Myocyte (in vitro differentiated cells): ENCODE measurements at regions not wholly inside any gene's neighbourhood (a gene's known extent, or its start where the extent isn't known, plus 50 kb on each side); places are given as distances from the start of the nearest gene placed in this dataset.

Experiments
- DNase-seq: peaks from one replicate; pipeline ENCODE4 v3.0.0-alpha.2; 2012; ENCODE audit warnings: low read depth

DNA sequence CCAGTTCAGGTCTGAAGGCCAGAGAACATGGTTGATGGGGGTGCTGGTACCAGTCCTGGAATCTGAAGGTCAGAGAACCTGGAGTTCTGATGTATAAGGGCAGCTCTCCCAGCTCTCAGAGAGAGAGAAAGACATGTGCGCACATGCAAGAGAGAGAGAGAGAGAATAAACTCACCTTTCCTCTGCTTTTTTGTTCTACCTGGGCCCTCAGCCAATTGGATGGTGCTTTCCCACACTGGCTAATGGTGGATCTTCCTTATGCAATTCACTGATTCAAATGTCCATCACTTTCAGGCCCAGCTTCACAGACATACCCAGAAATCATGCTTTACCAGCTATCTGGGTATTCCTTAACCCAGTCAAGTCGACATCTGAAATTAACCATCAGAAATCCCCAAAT is 377.7 kb upstream of the MEX3C start:
- DNase-seq, result no peak

DNA sequence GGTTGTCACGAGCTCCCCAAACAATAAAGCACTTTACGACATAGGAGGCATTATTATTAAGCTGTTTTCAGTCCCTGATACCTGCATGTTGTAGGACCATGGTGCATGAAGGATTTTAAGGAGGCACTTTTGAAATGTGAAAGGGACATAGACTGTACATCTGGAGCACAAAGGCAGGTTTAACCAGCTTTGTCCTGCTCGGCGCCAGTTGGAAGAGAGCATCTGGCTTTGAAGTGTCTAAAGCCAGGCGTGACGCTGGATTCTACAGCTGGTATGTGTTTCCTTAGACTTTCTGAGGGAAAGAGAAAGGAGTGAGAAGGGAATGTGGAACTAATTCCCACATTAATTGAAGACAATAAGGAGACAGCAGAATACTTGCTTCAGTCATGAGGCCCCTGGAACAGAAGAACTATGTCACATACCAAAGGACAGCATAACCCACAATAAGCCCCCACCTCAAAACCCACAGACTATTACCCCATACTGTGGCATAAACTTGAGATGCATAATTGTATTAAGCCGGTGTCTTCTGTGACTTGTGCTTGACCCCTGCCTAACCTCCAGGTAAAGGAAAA is 381.0 kb upstream of the MEX3C start:
- DNase-seq, result no peak

DNA sequence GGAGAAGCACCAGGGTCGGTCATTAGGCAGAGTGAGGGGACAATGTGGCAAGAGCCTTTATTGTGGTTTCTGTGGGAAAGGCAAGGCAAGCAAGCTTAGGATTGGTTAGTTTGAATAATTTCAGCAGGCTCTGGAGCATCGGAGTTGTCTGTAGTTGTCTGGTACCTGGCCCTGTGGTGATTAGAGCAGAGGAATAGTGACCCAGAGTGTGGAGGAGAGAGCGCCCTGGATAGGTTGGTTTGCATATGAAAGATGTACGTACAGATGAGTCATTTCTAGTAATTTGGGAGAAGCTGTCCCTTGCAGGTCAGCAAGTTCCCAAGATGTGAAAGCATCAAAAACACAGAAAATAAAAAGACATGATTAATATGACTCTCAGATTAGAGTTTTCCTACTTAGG is 383.1 kb upstream of the MEX3C start:
- DNase-seq, result no peak

DNA sequence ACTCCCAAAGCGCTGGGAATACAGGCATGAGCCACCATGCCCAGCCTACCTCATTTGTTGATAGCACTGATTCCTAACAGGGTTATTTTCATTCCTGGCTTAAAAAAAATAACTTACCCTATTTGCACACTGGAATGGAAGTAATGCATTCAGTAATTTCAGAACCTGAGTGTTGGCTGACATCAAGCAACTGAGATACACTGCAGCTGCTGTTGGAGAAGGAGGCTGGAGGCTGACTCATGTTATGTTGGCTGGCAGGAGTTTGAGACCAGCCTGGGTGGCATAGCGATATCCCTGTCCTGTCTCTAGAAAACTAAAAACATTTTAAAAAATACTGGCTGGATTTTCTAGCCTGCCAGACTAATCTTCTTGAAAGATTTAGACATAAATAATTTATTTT is 385.1 kb upstream of the MEX3C start:
- DNase-seq, result no peak

- no peak for DNase-seq
Measured at GRCh38 chr18:51588616-51589015, 391.1 kb upstream of the MEX3C start.

GRCh38 chr18:51593931-51594330 is 396.4 kb upstream of the MEX3C start:
- DNase-seq, result no peak

- no peak for DNase-seq
Measured at GRCh38 chr18:51603111-51603510, 405.6 kb upstream of the MEX3C start.

GRCh38 chr18:51603551-51603950 is 406.1 kb upstream of the MEX3C start:
- no peak for DNase-seq

DNA sequence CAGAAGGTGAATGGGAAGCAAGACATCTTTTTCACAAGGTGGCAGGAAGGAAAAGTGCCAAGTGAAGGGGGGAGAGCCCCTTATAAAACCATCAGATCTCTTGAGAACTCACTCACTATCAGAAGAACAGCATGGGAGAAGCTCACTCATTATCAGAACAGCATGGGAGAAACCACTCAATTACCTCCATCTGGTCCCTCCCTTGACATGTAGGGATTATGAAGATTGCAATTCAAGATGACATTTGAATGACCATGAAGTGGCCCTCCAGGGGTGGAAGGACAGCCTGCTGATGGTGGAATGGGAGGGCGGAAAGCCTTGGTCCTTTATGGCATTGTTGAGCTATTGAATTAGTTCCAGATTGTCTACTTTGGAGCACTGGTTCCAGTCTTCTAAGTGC is 413.0 kb upstream of the MEX3C start:
- DNase-seq, result no peak

- DNase-seq, result no peak
Measured at GRCh38 chr18:51611326-51611725, 413.8 kb upstream of the MEX3C start.

GRCh38 chr18:51614033-51614432 is 416.6 kb upstream of the MEX3C start:
- no peak for DNase-seq

GRCh38 chr18:51614967-51615571 is 417.6 kb upstream of the MEX3C start:
- no peak for DNase-seq

DNA sequence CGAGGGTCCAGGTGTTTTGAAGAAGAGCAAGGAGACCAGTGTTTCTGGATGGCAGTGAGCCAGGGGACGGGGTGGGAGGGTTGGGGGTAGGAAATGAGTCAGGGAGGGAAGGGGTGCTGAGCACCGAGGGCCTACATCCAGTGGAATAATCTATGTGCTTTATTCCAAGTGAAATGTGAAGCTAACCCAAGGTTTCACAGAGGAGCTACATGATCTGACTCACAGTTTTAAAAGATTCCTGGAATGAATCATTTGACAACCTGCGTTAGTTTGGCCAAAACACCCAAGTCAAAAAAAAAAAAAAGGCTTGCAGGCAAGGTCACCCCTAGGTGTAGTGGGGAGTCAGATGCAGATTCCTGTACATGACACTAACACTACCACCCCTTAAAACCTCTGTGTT is 419.7 kb upstream of the MEX3C start:
- DNase-seq, result no peak

GRCh38 chr18:51617572-51618260 is 420.2 kb upstream of the MEX3C start:
- no peak for DNase-seq

DNA sequence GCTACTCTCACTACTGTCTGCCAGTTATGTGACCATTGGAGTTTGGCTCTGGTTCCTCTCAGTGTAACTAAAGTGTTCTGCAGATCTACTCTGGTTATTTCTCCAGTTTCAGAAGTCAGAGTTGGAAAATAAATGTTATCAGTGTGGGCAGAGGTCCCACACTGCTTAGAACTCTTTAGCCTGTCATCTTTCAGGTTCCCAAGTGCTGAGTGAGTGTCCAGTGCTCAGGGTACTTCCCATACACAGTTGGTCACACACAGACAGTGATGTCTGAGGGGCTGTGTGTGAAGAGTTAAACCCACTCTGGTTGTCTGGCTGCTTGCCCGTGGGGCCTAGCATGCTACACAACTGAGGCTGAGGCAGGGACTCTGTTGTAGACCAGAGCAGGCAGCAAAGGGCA is 421.8 kb upstream of the MEX3C start:
- DNase-seq, result no peak

- DNase-seq, result peak; percentile 4
Measured at GRCh38 chr18:51621113-51621863, 423.8 kb upstream of the MEX3C start.

DNA sequence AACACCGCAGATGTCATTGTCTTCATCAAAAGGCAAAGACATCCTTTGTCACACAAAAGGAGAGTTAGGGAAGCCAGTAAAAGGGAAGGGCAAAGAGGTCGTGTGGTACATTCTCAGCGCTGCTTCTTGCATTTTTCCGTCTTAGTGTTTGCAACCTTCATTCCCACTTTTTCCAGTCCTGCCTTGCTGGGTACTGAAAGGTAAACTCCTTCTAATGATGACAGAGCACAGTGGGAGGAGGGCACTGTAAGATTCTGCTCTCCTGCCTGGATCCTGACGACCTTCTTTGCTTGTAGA is 424.3 kb upstream of the MEX3C start:
- no peak for DNase-seq

- no peak for DNase-seq
Measured at GRCh38 chr18:51622702-51623101, 425.2 kb upstream of the MEX3C start.

- no peak for DNase-seq
Measured at GRCh38 chr18:51623653-51624052, 426.2 kb upstream of the MEX3C start.

GRCh38 chr18:51630706-51631105 is 433.2 kb upstream of the MEX3C start:
- no peak for DNase-seq

DNA sequence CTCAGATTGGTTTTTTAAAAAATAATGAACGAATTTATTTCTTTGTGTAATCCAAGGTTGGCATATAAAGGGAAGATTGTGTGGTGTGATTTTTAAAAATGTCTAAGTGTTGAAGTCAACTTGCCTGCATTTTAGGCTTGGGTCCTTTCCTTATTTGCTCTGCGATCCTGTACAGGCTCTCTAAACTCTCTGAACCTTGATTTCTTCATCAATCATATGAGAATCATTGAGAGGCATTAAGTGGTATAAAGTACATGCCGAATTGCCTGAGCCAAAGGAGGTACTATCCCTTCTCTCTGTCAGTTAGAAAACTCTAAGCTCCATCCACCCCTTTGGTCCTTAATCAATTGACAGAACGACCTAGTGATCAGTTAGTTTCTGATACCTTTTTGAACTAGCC is 440.4 kb upstream of the MEX3C start:
- DNase-seq, result no peak

DNA sequence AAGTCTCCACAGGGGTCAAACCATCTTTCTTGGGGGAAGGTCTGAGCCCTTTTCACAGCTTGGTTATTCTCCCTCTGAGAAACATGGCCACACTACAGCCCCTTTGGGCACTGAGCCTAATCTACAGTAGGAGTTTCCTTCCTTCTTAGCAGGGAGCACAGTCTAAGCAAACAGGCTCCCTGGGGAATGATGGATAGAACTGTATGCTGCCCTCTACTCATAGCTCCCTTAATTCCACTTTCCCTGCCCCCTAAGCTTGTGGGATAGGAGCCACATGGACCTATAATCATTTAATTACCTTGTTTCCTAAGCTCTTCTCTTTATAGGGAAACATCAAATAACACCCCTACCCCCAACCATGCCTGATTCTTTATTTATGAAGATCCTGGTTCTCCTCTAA is 442.1 kb upstream of the MEX3C start:
- no peak for DNase-seq

GRCh38 chr18:51643483-51643882 is 446.0 kb upstream of the MEX3C start:
- DNase-seq, result no peak
